GM18508 (cell line): ENCODE measurements at regions not wholly inside any gene's neighbourhood (a gene's known extent, or its start where the extent isn't known, plus 50 kb on each side); places are given as distances from the start of the nearest gene placed in this dataset.
"Not testable (repeated sequence)": the region's sequence is repeated elsewhere in the genome, so short reads cannot be mapped to it uniquely, and the experiment has no call there.

ENCODE experiments used
- ATAC-seq: cut with Tn5 transposase; IDR thresholded peaks from one replicate; pipeline ENCODE4 v1.9.1; 2021; ENCODE audit warnings: moderate number of reproducible peaks; ENCODE audit not compliant: insufficient read depth, unreplicated experiment

GRCh38 chr7:125857606-125858005 is 928.0 kb upstream of the POT1 start:
- no peak for ATAC-seq

- no peak for ATAC-seq
Observed at GRCh38 chr7:125848157-125848556, 918.5 kb upstream of the POT1 start.

GRCh38 chr7:125847692-125848091 is 918.1 kb upstream of the POT1 start:
- no peak for ATAC-seq

DNA sequence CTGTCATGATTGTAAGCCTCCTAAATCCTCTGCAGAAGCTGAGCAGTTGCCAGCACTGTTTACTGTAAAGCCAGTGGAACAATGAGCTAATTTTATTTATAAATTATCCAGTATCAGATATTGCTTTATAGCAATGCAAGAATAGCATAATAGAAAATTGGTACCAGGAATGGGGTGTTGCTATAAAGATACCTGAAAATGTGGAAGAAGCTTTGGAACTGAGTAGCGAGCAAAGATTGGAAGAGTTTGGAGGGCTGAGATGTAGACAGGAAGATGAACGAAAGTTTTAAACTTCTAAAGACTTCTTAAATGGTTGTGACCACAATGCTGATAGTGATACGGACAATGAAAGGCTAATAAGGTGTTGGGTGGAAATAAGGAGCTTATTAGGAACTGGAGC is 917.4 kb upstream of the POT1 start:
- ATAC-seq, result no peak

DNA sequence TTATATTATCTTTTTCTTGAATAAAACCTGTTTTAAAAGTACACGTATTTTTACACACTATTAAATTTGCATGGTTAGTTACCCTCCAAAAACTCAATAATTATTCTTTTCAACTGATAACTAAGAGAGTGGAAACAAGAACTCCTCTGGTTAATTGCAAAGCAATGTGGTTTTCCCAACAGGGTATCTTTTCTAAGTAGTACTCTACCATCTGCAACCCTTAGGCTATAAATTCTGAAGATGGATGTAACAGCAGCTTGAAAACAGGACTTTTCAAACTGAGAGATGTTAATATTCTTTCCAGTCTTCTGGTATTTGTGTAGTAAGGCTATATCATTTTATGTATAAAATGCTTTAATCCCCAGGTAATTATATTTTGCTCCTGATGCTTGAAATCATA is 916.1 kb upstream of the POT1 start:
- no peak for ATAC-seq

- no peak for ATAC-seq
Observed at GRCh38 chr7:125834421-125834820, 904.8 kb upstream of the POT1 start.

- ATAC-seq, result no peak
Observed at GRCh38 chr7:125833839-125834238, 904.2 kb upstream of the POT1 start.

DNA sequence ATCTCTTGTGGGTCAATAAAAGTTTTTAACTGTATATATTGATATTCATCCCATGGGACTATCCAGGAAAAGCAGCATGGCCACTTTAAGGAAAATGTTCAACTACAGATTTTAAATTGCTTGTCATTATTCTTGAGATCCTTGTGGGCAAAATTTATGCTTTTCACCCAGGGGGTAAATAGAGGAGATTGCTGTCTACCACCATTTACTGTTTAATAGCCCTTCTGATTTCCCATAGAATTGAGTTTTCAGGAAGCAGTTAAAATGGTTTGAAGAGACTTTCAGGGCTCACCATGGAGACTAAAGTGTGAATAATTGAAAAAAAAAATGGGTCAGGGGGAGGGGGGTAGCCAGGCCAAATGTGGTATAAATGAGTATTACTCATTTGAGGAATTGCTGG is 901.1 kb upstream of the POT1 start:
- no peak for ATAC-seq

DNA sequence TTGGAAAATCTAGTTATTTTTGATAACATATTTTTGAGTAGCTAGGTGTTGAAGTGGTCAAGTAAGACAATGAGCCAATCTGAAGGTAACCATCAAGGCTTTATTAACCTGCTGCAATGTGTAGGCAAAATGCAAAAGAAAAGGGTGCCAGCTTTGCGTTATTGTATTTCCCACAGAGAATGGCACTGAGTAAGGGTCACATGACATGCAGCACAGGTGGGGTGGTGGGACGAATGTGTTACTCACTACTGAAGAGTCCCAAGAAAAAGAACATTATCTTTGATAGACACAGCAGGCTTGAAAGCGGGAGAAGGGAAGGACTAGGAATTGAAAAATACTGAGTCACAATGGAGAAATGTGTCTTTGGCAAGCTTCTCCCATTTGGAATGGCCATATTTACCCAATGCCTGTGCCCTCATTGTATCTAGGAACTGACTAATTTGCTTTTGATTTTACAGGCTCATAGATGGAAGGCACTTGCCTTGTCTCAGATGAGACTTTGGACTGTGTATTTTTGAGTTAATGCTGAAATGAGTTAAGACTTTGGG is 898.6 kb upstream of the POT1 start:
- no peak for ATAC-seq

DNA sequence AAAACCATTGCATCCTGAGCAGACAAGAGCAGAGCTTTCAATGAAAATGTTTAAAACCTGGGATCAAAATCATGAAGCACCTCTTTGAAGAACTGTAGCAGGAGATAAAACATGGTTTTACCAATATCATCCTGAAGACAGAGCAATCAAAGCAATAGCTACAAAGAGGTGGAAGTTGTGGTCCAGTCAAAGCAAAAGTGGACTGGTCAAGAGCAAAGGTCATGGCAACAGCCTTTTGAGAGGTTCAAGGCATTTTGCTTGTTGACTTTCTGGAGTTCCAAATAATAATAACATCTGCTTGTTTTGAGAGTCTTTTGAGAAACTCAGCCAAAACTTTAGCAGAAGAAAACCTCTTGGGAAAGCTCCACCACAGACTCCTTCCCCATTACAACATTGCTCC is 893.9 kb upstream of the POT1 start:
- no peak for ATAC-seq

DNA sequence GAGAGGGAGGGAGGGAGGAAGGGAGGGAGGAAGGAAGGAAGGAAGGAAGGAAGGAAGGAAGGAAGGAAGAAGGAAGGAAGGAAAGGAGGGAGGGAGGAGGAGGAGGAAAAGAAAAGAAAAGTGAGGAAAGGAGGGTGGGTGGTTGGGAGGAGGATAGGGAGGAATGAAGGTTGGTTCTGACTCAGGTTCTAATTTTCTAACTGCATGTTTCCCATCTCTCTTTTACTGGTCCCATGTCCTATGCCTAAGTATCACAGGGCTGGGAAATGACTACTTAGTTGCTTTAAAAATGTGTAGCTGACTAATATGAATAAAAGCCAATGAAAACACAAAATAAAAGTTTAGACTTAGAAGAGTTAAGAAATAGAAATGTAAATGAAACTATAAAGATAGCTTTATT is 890.9 kb upstream of the POT1 start:
- no peak for ATAC-seq

DNA sequence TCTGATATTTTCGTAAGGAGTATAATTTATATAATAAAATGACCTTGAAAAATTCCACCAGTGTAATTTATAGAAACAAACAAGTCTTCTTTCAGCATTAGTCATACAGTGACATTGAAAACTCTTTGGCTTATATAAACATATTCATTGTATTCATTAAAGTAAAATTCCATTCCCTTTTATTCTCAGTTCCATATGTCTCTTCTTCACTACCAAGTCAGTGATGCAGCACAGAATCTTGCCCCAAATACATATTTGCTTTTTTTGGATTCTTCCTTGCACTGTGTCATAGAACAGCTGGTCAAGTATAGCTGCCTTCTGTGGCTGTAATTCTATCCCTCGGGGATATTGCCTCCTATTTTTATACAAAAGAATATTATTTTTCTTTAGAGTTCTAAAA is 884.5 kb upstream of the POT1 start:
- ATAC-seq, result no peak

GRCh38 chr7:125806491-125806890 is 876.9 kb upstream of the POT1 start:
- not testable (repeated sequence) for ATAC-seq

GRCh38 chr7:125804273-125804672 is 874.6 kb upstream of the POT1 start:
- ATAC-seq, result no peak

- no peak for ATAC-seq
Observed at GRCh38 chr7:125780153-125780552, 850.5 kb upstream of the POT1 start.

GRCh38 chr7:125775317-125775716 is 845.7 kb upstream of the POT1 start:
- ATAC-seq, result no peak

DNA sequence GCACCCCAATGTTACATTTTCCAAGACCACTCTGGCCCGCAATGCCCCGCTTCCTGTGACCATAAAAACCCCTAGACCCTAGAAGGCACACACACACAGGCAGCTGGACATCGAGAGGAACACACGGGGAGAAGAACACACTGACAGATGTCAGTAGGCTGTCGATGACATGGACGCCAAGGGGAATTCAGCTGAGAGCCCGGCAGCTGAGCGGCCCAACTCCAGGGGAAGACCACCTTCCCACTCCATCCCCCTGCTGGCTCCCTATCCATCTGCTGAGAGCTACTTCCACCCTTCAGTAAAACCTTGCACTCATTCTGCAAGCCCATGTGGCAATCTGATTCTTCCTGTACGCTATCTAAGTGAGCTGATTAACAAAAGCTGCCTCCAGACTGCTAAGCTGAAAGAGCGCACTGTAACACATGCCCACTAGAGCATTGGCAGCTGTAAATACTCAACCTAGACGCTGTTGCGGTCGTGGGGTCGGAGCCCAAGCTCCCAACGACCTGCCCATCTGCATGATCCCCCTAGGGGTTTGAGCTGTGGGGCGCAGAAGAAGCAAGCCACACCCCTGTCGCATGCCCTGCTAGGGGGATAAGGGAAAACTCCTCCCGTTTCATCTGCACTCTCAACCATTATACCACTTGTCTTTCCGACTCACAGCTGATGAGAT is 843.6 kb upstream of the POT1 start:
- no peak for ATAC-seq

- ATAC-seq, result no peak
Observed at GRCh38 chr7:125747966-125748365, 818.3 kb upstream of the POT1 start.

GRCh38 chr7:125746510-125746909 is 816.9 kb upstream of the POT1 start:
- ATAC-seq, result no peak

DNA sequence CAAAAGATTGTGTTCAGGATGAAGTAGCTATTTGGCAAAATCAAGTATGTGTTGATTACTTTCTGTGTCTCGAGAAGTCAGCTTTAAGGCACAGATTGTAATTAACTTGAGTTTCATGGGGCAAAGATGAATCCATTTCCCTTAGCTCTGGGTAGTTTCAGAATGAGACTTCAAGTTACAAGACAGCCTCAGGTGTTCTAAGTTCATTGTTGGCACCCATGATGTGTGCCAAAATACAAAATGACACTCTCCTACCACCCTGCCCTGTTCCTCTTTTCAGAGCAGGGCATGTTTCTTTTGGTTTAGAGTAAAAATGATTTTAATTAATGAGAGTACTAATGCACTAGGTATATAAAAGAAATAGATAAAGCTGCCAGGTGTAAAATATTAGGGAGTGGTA is 797.6 kb upstream of the POT1 start:
- ATAC-seq, result no peak

DNA sequence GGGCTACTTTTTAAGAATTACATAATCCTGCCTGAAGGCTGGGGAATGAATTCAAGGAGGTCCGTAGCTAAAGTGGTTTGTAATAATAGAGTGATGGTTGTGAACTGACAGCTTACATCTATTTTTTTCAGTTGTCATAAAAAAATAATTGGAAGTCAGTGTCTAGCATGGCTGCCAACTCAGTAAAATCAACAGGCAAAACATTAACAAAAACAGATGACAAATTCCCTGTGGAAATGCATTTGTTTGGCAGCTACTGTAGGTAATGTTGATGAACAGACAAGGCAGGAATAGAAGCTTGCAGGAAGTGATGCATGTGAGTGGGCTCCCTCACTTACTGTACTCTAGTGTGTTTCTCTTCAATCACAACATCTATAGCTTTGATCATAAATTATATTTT is 766.0 kb upstream of the POT1 start:
- ATAC-seq, result no peak

DNA sequence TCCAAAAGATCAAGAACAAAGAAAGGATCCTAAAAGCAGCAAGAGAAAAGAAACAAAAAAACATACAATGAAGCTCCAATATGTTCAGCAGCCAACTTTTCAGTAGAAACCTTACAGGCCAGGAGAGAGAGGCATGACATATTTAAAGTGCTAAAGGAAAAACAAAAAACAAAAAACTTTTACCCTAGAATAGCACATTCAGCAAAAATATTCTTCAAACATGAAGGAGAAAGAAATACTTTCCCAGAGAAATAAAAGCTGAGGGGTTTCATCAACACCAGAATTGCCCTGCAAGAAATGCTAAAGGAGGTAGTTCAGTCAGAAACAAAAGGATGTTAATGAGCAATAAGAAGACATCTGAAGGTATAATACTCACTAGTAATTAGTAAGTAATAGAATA is 753.5 kb upstream of the POT1 start:
- ATAC-seq, result no peak

GRCh38 chr7:125681508-125681907 is 751.9 kb upstream of the POT1 start:
- ATAC-seq, result no peak
